ENCODE measurements at regions not wholly inside any gene's neighbourhood (a gene's known extent, or its start where the extent isn't known, plus 50 kb on each side); places are given as distances from the start of the nearest gene placed in this dataset.

DNA sequence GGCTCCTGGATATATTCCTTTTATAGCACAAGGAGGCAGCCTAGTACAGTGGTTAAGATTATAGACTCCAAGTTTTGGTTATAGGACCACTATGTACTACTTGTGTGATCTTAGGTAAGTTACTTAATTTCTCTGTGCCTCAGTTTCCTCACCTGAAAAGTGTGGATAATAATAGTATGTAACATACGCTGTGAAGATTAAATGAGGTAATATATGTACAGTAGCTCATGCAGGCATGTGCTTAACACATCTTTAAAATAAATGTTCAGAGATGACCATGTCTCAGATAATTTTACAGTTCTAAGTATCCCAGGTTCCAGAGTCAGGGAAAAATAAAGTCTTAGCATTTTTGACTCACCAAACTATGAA, 55.7 kb upstream of the TRABD2B start:
- no peak for ATAC-seq

DNA sequence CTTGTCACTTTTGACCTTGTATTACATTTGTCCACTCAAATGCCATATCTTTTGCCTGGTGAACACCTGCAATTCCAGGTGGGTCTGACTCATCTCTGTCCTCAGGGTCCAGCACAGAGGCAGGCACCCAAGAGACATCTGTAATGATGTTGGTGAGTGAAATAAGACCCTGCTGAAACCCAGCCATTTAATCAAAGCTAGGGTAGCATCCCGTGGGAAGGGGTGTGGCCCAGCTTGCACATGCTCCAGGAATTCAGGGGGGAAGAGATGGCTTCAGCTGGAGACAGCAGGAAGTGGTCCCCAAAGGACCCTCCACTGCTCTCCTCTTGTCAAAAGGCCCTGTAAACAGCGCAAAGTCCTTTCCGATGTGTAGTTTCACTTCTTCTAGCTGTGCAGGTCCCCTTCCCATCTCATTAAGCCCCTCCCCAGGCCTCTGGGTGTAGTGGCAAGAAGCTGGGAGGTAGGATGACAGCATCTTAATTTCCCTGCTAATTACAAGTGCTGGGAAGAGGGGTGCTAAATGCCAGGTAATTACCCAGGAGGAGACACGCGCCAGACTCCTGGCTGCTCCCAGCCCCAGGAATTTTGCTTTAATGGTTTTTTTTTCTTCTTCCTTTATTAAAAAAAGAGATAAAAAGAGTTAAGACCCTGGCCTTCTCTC, 54.4 kb upstream of the TRABD2B start:
- no peak for ATAC-seq

DNA sequence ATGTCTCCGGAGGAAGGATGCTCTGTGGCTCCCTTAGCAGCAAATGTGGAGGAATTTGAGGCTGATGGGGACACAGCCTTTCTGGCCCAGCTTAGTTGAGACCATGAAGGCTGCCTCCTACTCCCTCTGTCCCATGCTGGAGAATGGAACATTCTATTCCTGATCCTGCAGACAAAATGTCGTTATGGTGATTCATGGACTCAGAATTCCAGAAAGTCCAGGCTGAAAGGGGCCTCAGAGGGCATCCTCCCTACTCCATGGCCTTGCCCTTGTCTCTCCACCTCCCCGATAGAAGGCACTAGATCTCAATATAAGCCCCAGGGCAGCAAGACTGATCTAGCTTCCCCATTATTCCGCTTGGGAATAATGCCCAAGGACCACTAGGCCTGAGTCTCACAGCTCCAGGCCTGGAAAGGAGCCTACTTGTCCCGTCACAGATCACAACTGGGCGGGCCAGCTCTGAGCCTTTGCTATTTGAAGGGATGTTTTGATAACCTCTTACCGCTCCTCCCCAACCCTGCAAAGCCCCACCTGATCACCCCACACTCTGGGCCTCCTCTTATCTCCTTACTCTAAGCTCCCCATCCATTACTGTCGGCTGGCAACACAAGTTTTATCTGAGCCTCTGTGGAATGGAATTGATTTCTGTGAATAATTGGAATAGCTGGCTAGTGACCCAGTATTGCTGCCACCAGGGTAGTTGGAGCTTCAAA, 52.8 kb upstream of the TRABD2B start:
- ATAC-seq: no peak

DNA sequence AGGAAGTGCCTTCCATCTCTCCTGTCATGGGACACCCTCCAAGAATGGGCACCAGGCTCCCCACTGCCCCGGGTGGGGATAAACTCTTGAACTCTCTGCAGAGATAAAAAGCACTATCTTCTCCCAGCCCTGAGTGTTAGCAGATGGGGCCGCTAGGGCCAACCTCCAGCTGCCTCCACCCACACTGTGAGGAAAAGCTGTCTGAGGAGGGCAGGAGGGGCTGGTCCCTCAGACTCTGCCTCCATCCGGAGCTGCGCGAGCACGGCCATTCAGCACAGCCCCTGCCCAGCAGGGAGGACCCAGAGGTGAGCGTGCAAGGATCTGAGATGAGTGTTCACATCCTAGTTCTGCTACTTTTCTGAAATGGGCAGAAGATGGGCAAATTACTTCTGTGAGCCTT, 51.8 kb upstream of the TRABD2B start:
- no peak for ATAC-seq

- no peak for ATAC-seq
Observed at GRCh38 chr1:48048064-48048463, 50.9 kb upstream of the TRABD2B start.

DNA sequence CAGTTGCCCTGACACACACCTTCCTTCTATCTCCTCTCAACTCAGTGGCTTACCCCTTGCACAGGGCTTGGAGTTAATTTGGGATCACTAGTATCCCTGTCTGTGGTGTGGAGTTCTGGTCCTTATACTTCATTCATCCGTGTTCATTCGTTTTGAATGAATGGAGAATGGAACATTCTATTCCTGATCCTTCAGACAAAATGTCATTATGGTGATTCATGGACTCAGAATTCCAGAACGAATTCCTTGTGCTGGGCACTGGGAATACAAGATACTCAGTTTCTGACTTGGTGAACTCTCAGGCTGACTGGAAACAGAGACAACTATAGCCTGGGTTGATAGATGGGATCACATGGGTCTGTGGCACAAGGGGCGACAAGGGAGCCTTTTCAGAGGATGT, 49.9 kb upstream of the TRABD2B start:
- ATAC-seq: no peak

Data from activated CD4-positive, CD25-positive, alpha-beta regulatory T cell treated with anti-CD3 and anti-CD28 coated beads, Interleukin-2, amount 50 U/mL, for 24 hours (primary cell).